RWPE1 (cell line): ENCODE measurements at regions not wholly inside any gene's neighbourhood (a gene's known extent, or its start where the extent isn't known, plus 50 kb on each side); places are given as distances from the start of the nearest gene placed in this dataset.
"Not testable (repeated sequence)": the region's sequence is repeated elsewhere in the genome, so short reads cannot be mapped to it uniquely, and the experiment has no call there.

Experiments
- CTCF ChIA-PET: fragments of 350-600 bp; sonication (Branson Sonifier 250); formaldehyde crosslinking; extraction: SDS; loops from one replicate; lab custom pipeline; 2021; lab: Yijun Ruan, JAX
- POLR2A ChIA-PET: fragments of 400-600 bp; formaldehyde crosslinking; extraction: SDS; loops from one replicate; lab custom pipeline; 2020; ENCODE audit warnings: antibody characterized with exemption; ENCODE audit not compliant: low non-redundant PET; lab: Yijun Ruan, JAX
- DNase-seq: peaks from one replicate; pipeline ENCODE4 v3.0.0; 2012; ENCODE audit warnings: low spot score
- H3K27ac ChIP-seq: fragments of 450-650 bp; 2 replicates; pipeline ENCODE4 v1.5.1; 2017
- TF ChIP-seq, protein P1 (sequence below): fragments of 450-650 bp; conservative IDR thresholded peaks from 2 replicates; pipeline ENCODE4 v1.5.1; 2017; ENCODE audit warnings: low read depth, mild to moderate bottlenecking

DNA sequence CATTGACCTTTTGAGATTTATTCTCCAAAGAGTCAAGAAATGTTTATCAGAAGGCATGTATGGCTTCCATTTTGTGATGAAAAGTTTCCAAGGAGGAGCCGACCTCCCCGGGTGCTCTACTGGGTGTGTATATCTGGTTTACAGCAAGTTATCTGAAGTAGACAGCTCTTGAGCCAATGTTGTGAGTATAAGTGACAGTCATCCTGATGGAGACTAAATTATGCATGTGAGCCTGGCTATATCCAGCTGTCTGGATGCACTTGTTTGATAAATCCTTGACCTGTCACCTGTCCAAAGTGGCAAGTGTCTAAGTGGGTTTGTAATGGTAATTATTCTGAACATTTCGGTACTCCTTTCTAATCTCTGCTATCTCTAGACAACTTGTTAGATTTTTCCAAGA is 142.2 kb downstream of the NR2F2 start:
- H3K27ac ChIP-seq = no peak overlapping the region
- DNase-seq = no peak
- ChIA-PET POLR2A (no interaction called here), CTCF (no interaction called here)
- TF ChIP-seq, protein P1, sequence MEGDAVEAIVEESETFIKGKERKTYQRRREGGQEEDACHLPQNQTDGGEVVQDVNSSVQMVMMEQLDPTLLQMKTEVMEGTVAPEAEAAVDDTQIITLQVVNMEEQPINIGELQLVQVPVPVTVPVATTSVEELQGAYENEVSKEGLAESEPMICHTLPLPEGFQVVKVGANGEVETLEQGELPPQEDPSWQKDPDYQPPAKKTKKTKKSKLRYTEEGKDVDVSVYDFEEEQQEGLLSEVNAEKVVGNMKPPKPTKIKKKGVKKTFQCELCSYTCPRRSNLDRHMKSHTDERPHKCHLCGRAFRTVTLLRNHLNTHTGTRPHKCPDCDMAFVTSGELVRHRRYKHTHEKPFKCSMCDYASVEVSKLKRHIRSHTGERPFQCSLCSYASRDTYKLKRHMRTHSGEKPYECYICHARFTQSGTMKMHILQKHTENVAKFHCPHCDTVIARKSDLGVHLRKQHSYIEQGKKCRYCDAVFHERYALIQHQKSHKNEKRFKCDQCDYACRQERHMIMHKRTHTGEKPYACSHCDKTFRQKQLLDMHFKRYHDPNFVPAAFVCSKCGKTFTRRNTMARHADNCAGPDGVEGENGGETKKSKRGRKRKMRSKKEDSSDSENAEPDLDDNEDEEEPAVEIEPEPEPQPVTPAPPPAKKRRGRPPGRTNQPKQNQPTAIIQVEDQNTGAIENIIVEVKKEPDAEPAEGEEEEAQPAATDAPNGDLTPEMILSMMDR = no peak

DNA sequence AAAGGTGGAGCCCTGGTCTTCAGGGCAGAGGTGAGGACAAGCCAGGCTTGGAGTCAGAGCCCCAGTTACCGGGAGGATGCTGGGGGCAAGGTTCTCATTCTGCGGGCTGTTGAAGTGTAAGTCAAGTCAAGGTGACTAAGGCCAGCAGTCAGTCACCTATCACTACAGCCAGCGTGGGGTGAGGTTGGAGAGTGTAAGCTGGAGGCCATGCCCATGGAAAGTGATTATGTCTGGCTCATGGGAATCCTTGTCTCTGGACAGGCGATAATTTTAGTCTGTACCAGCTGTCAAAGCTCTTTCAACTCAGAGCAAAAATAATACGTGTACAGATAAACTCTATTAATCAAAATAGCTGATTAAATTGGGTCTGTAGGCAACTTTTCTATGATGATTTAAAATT is 143.1 kb downstream of the NR2F2 start:
- DNase-seq = no peak
- CTCF ChIA-PET = no interaction called here

DNA sequence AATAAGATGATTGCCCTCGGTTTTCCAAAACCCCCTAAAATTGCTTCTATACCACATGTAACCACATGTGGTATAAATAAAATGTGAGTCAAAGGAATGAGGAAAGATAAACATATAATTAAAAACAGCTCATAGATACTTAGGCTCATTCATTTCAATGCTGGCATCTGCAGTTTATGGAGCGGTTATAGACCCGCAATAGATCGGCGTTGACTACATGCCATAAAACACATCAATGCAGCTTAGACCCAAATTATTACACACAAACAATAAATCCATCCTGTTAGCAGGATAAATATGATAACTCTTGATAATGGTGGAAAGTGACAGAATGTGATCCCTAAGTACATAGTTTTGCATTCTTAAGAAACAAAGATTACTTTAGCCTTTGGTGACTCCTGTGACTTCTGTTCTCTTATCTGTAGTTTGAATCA is 143.7 kb downstream of the NR2F2 start:
- DNase-seq = no peak
- no peak overlapping the region for H3K27ac ChIP-seq
- ChIA-PET POLR2A (no interaction called here), CTCF (no interaction called here)
- TF ChIP-seq, protein P1 = no peak

More for the DNA sequence above, 143.1 kb downstream of the NR2F2 start:
- no peak overlapping the region for H3K27ac ChIP-seq
- POLR2A ChIA-PET = no interaction called here
- TF ChIP-seq, protein P1 = no peak

DNA sequence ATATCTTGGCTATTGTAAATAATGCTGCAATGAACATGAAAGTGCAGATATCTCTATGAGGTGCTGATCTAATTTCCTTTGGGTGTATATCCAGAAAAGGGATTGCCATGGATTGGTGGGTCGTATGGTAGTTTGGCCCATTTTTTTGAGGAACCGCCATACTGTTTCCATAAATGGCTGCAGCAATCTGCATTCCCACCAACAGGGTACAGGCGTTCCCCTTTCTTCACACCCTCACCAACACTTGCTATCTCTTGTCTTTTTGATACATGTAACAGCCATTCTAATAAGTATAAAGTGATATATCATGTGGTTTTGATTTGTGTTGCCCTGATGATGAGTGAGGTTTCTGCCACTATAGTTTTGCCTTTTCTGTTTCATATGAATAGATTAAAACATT is 146.7 kb downstream of the NR2F2 start:
- DNase-seq = no peak
- ChIA-PET POLR2A (no interaction called here), CTCF (no interaction called here)
- no peak overlapping the region for H3K27ac ChIP-seq
- TF ChIP-seq, protein P1 = no peak

DNA sequence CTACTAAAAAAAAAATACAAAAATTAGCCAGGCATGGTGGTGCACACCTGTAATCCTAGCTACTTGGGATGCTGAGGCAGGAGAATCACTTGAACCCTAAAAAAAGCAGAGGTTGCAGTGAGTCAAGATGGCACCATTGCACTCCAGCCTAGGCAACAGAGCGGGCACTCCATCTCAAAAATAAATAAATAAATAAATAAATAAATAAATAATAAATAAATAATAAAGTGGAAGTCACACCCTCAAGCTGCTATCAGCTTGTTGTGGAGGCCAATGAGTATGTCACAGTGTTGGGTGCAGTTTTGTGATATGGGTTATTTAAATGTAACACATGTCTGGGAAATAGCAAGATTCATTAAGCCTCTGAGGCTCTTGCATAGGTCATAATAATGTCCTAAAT is 153.9 kb downstream of the NR2F2 start:
- DNase-seq, POLR2A ChIA-PET, CTCF ChIA-PET, H3K27ac ChIP-seq: not testable (repeated sequence)

DNA sequence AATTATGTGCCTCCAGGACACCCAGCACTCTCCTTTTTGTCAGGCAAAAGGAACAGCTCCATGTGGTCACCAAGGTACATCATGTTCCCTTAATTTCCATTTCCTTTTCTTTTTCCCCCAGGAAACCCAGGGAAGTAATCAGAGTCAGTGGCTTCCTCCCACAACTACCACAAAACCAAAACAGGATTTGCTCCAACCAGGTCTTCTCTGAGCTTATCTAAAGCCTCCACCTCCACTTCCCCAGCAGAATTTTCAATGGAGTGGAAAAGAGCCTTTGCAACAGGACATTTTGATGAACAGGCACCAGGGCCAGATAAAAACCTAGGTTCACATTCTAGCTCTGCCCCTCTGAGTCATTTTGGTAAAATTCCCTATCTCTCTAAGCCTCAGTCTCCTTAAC is 154.3 kb downstream of the NR2F2 start:
- TF ChIP-seq, protein P1 = no peak
- no peak for DNase-seq
- H3K27ac ChIP-seq = no peak overlapping the region
- CTCF ChIA-PET = no interaction called here
- POLR2A ChIA-PET = no interaction called here

DNA sequence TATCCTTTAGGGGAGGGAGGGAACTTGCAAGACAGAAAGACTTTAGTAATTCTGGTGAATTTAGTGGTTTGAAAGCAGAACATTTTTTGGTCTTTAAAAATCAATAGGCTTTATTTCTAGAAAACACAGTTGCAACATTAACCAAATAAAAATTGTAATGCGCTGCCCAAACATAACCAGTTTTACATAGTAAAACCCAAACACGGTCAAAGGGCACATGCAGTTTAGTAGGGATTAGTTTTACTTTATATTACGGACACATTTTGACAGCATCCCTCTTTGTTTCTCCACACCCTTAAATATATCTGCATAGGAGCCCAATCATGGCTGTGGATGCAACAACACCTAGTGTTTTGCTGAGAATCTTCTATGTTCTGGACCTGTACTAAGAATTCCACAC is 156.7 kb downstream of the NR2F2 start:
- no peak for DNase-seq
- TF ChIP-seq, protein P1 = no peak
- no peak overlapping the region for H3K27ac ChIP-seq
- CTCF ChIA-PET = interaction anchor here (0.5 kb wide), 1 partner anchor 1965 kb away, joined by 3 read pairs; no protein-coding TSS in a partner anchor
- POLR2A ChIA-PET = no interaction called here

DNA sequence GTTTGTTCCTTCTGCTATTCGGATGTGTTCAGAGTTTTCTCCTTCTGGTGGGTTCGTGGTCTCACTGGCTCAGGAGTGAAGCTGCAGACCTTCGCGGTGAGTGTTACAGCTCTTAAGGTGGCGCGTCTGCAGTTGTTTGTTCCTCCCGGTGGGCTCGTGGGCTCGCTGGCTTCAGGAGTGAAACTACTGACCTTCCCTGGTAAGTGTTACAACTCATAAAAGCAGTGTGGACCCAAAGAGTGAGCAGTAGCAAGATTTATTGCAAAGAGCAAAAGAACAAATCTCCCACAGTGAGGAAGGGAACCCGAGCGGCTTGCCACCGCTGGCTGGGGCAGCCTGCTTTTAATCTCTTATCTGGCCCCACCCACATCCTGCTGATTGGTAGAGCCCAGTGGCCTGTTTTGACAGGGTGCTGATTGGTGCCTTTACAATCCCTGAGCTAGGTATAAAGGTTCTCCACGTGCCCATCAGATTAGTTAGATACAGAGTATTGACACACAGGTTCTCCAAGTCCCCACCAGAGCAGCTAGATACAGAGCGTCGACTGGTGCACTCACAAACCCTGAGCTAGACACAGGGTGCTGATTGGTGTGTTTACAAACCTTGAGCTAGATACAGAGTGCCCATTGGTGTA is 160.7 kb downstream of the NR2F2 start:
- POLR2A ChIA-PET, DNase-seq, H3K27ac ChIP-seq: not testable (repeated sequence)
- CTCF ChIA-PET = interaction anchor here (0.7 kb wide), 1 partner anchor 132 kb away, joined by 5 read pairs; no protein-coding TSS in a partner anchor

DNA sequence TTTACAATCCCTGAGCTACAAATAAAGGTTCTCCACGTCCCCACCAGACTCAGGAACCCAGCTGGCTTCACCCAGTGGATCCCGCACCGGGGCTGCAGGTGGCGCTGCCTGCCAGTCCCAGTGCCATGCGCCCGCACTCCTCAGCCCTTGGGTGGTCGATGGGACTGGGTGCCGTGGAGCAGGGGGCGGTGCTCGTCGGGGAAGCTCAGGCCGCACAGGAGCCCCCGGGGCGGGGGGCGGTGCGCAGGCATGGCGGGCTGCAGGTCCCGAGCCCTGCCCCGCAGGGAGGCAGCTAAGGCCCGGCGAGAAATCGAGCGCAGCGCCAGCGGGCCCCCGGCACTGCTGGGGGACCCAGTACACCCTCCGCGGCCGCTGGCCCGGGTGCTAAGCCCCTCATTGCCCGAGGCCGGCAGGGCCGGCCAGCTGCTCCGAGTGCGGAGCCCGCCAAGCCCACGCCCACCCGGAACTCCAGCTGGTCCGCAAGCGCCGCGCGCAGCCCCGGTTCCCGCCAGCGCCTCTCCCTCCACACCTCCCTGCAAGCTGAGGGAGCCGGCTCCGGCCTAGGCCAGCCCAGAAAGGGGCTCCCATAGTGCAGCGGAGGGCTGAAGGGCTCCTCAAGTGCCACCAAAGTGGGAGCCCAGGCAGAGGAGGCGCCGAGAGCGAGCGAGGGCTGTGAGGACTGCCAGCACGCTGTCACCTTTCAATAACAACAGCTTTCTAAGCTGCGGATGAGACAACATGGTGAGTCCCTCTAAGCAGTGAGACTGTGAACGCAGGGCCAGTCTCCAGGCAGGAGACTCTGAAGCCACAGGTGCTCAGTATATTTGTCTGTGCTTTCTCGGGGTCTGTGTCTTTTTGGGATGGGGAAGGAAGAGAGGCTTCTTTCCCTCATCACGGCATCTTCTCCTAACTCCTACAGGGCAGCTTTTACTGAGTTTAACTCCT is 161.5 kb downstream of the NR2F2 start:
- H3K27ac ChIP-seq, POLR2A ChIA-PET, DNase-seq: not testable (repeated sequence)
- CTCF ChIA-PET = interaction anchor here (0.7 kb wide), 2 partner anchors 133 to 1004 kb away, joined by 3 to 5 read pairs; no protein-coding TSS in a partner anchor
